ENCODE measurements at regions not wholly inside any gene's neighbourhood (a gene's known extent, or its start where the extent isn't known, plus 50 kb on each side); places are given as distances from the start of the nearest gene placed in this dataset.

GRCh38 chr15:67927501-67928168 lies 87.8 kb upstream of the RNU6-1 start:
- TF ChIP-seq POLR2A (IDR thresholded peaks at IDR 0.05) (no peak), CTCF (IDR thresholded peaks at IDR 0.05) (no peak), POLR2AphosphoS5 (IDR thresholded peaks at IDR 0.05) (no peak), EP300 (IDR thresholded peaks at IDR 0.05; ENCODE audit: low read depth) (no peak)
